GM12878 (cell line): ENCODE measurements at regions not wholly inside any gene's neighbourhood (a gene's known extent, or its start where the extent isn't known, plus 50 kb on each side); places are given as distances from the start of the nearest gene placed in this dataset.

Source experiments
- ATAC-seq: fragments of 200-7000 bp; cut with Tn5 transposase; 3 replicates; pipeline ENCODE4 v1.9.1; 2020; ENCODE audit warnings: mild to moderate bottlenecking, moderate library complexity
- BruUV-seq: library from RNA; stranded (reverse); fragments of 400-500 nt; replicated peaks from 2 replicates; lab custom pipeline; 2021; lab: Mats Ljungman, UMichigan
- CTCF ChIA-PET: fragments of 300-600 bp; sonication (Branson Sonifier 250); formaldehyde crosslinking; extraction: SDS; loops from one replicate; lab custom pipeline; 2021; ENCODE audit warnings: inconsistent platforms; lab: Yijun Ruan, JAX
- POLR2A ChIA-PET: fragments of 350-600 bp; formaldehyde crosslinking; extraction: SDS; loops from one replicate; lab custom pipeline; 2021; ENCODE audit warnings: inconsistent platforms; lab: Charles Lee
- RAD21 ChIA-PET: fragments of 300-600 bp; sonication (Branson Sonifier 250); formaldehyde crosslinking; loops from one replicate; lab custom pipeline; 2023; ENCODE audit warnings: antibody characterized with exemption; ENCODE audit not compliant: unreplicated experiment; lab: Charles Lee
- SMC1A ChIA-PET: fragments of 300-600 bp; sonication (Branson Sonifier 250); formaldehyde crosslinking; loops from one replicate; lab custom pipeline; 2023; ENCODE audit not compliant: unreplicated experiment, uncharacterized antibody; lab: Charles Lee
- DNase-seq: peaks from one replicate; pipeline ENCODE4 v3.0.0-alpha.2; 2011; ENCODE audit warnings: low read depth, low spot score
- FAIRE-seq: peaks from 3 replicates; lab custom pipeline; 2011; peaks lifted over from hg19 to GRCh38; lab: Jason Lieb, UNC
- H2AFZ ChIP-seq: 2 replicates; pipeline ENCODE4 v1.6.0; 2011; ENCODE audit warnings: low read depth, low read length, control low read depth; ENCODE audit not compliant: control insufficient read depth
- H3K27ac ChIP-seq: 2 replicates; pipeline ENCODE4 v1.5.1; 2011; ENCODE audit warnings: control low read depth; ENCODE audit not compliant: control insufficient read depth, insufficient read depth
- H3K27me3 ChIP-seq, 2 experiments: replicated peaks in 1 of 2; 2 replicates each; pipeline versions ENCODE4 v1.6.0 to v1.6.1; 2011; ENCODE audit warnings: low read length in 1 of 2; ENCODE audit not compliant: control insufficient read depth in 2 of 2, insufficient read depth in 2 of 2
- H3K36me3 ChIP-seq, 2 experiments: 2 replicates each; pipeline ENCODE4 v1.5.1; 2011; ENCODE audit warnings: low read length in 1 of 2; ENCODE audit not compliant: control insufficient read depth in 2 of 2, insufficient read depth in 2 of 2
- H3K4me1 ChIP-seq: 2 replicates; pipeline ENCODE4 v1.6.1; 2011; ENCODE audit warnings: mild to moderate bottlenecking, low read length, moderate library complexity, mixed read lengths; ENCODE audit not compliant: control insufficient read depth, insufficient read depth
- H3K4me2 ChIP-seq: 2 replicates; pipeline ENCODE4 v1.6.0; 2011; ENCODE audit warnings: control low read depth; ENCODE audit not compliant: control insufficient read depth, insufficient read depth
- H3K4me3 ChIP-seq: fragments of 200-600 bp; sonication (generic); 2 replicates; pipeline ENCODE4 v1.5.1; 2016
- H3K79me2 ChIP-seq: 2 replicates; pipeline ENCODE4 v1.6.0; 2011; ENCODE audit warnings: low read length; ENCODE audit not compliant: control insufficient read depth, insufficient read depth
- H3K9ac ChIP-seq: 2 replicates; pipeline ENCODE4 v1.8.0; 2011; ENCODE audit warnings: low read length, control low read depth, mixed read lengths; ENCODE audit not compliant: control insufficient read depth, insufficient read depth
- H3K9me3 ChIP-seq: replicated peaks from 3 replicates; pipeline ENCODE4 v1.5.1; 2011; ENCODE audit warnings: mild to moderate bottlenecking, low read length; ENCODE audit not compliant: control insufficient read depth, insufficient read depth
- H4K20me1 ChIP-seq: 2 replicates; pipeline ENCODE4 v1.6.0; 2011; ENCODE audit not compliant: control insufficient read depth, insufficient read depth
- BACH1 ChIP-seq: fragments of 450-650 bp; IDR thresholded peaks from 2 replicates; pipeline ENCODE4 v1.6.1; 2017; ENCODE audit warnings: mild to moderate bottlenecking, borderline replicate concordance
- CREM ChIP-seq: IDR thresholded peaks from 2 replicates; pipeline ENCODE4 v1.6.1; 2014; ENCODE audit warnings: antibody characterized with exemption, low read depth
- GABPA ChIP-seq: IDR thresholded peaks from 2 replicates; pipeline ENCODE4 v1.6.1; 2014; ENCODE audit warnings: antibody characterized with exemption, low read depth, mild to moderate bottlenecking, inconsistent platforms
- HDAC2 ChIP-seq: fragments of 200-600 bp; sonication (generic); IDR thresholded peaks from 2 replicates; pipeline ENCODE4 v1.6.1; 2017
- HDGF ChIP-seq: fragments of 450-650 bp; IDR thresholded peaks from 2 replicates; pipeline ENCODE4 v1.6.1; 2016; ENCODE audit warnings: antibody characterized with exemption
- KDM1A ChIP-seq: fragments of 200-600 bp; sonication (generic); IDR thresholded peaks from 2 replicates; pipeline ENCODE4 v1.6.1; 2016; ENCODE audit warnings: borderline replicate concordance
- MTA3 ChIP-seq: IDR thresholded peaks from 2 replicates; pipeline ENCODE4 v1.6.1; 2012; ENCODE audit warnings: low read length, inconsistent platforms, borderline replicate concordance
- MYB ChIP-seq: fragments of 150-350 bp; IDR thresholded peaks from 2 replicates; pipeline ENCODE4 v1.6.1; 2014; ENCODE audit warnings: mild to moderate bottlenecking, low read depth, low read length, borderline replicate concordance
- NFXL1 ChIP-seq: fragments of 450-650 bp; IDR thresholded peaks from 2 replicates; pipeline ENCODE4 v1.6.1; 2017; ENCODE audit warnings: antibody characterized with exemption, mild to moderate bottlenecking, borderline replicate concordance
- PAX8 ChIP-seq: fragments of 450-650 bp; IDR thresholded peaks from 2 replicates; pipeline ENCODE4 v1.6.1; 2017; ENCODE audit warnings: mild to moderate bottlenecking, moderate library complexity
- RCOR1 ChIP-seq: conservative IDR thresholded peaks from 2 replicates; pipeline ENCODE4 v1.6.1; 2012; ENCODE audit warnings: low read depth, low read length, improper control_type of control experiment
- SIX5 ChIP-seq: IDR thresholded peaks from 2 replicates; pipeline ENCODE4 v1.6.1; 2011; ENCODE audit warnings: mild to moderate bottlenecking, low read depth, low read length, moderate library complexity; ENCODE audit not compliant: severe bottlenecking
- ZNF274 ChIP-seq: IDR thresholded peaks from one replicate; pipeline ENCODE4 v1.8.0; 2011; ENCODE audit not compliant: insufficient read length, insufficient read depth
- ZNF384 ChIP-seq: IDR thresholded peaks from 2 replicates; pipeline ENCODE4 v1.6.1; 2012; ENCODE audit warnings: low read depth, mild to moderate bottlenecking, low read length, improper control_type of control experiment, borderline replicate concordance
- WGBS: methylation state at CpG from one replicate; pipeline ENCODE4 v1.1.6; 2016; ENCODE audit warnings: low lambda C conversion rate; ENCODE audit not compliant: insufficient replicate concordance, insufficient coverage; ENCODE audit errors: missing lambda C conversion rate; 5-methylcytosine and 5-hydroxymethylcytosine counted together
- in situ Hi-C: fragments of 300-500 bp; cut with MboI; formaldehyde crosslinking; loops from 9 replicates; pipeline ENCODE4 v1.14.3; 2018; ENCODE audit warnings: mixed read lengths
- intact Hi-C: fragments of 100-400 bp; cut with micrococcal nuclease; formaldehyde crosslinking; loops from one replicate; pipeline ENCODE4 v1.14.2; 2022; ENCODE audit not compliant: unreplicated experiment
- TF ChIP-seq, protein P1 (sequence below): fragments of 450-650 bp; formaldehyde crosslinking; IDR thresholded peaks from 2 replicates; pipeline ENCODE4 v1.5.0; 2022; ENCODE audit warnings: mild to moderate bottlenecking, missing genetic modification characterization
- TF ChIP-seq, protein P2 (sequence below): fragments of 150-350 bp; IDR thresholded peaks from 2 replicates; pipeline ENCODE4 v1.6.1; 2014; ENCODE audit warnings: mild to moderate bottlenecking, low read depth, low read length
- TF ChIP-seq, protein P3 (sequence below): IDR thresholded peaks from 2 replicates; pipeline ENCODE4 v1.6.1; 2011; ENCODE audit warnings: low read depth, low read length, improper control_type of control experiment, borderline replicate concordance

- Histone ChIP-seq H3K79me2 (no peaks in the 10 kb centered on the region), H2AFZ (no peak overlapping the region), H3K4me1 (peaks cover 17% of the 10 kb centered on the region), H3K4me2 (no peak overlapping the region), H3K36me3 (no peaks in the 10 kb centered on the region), H4K20me1 (no peaks in the 10 kb centered on the region), H3K9me3 (no peaks in the 10 kb centered on the region), H3K27ac (no peak overlapping the region)
- 82% methylated on average over 3 of the region's 3 CpGs for WGBS
- ChIA-PET RAD21 (interaction anchor here (1.4 to 4.4 kb wide), 4 partner anchors 17 to 59 kb away, joined by 3 to 39 read pairs (median 4); no protein-coding TSS in a partner anchor), SMC1A (interaction anchor here (1.0 to 3.2 kb wide), 5 partner anchors 19 to 116 kb away, joined by 3 to 37 read pairs (median 8); no protein-coding TSS in a partner anchor), CTCF (interaction anchor here (1.8 to 2.0 kb wide), 2 partner anchors 8 to 45 kb away, joined by 6 to 7 read pairs; no protein-coding TSS in a partner anchor), POLR2A (no interaction called here)
- DNase-seq (no peak), FAIRE-seq (no peak)
- in situ Hi-C loops, result no loop called here
- TF ChIP-seq ZNF384 (no peak), NFXL1 (no peak), GABPA (no peak), ZNF274 (no peak), SIX5 (no peak), PAX8 (no peak), MYB (no peak), HDGF (no peak), RCOR1 (no peak), CREM (no peak), KDM1A (no peak), MTA3 (no peak), BACH1 (no peak), HDAC2 (no peak)
- TF ChIP-seq, protein P1, sequence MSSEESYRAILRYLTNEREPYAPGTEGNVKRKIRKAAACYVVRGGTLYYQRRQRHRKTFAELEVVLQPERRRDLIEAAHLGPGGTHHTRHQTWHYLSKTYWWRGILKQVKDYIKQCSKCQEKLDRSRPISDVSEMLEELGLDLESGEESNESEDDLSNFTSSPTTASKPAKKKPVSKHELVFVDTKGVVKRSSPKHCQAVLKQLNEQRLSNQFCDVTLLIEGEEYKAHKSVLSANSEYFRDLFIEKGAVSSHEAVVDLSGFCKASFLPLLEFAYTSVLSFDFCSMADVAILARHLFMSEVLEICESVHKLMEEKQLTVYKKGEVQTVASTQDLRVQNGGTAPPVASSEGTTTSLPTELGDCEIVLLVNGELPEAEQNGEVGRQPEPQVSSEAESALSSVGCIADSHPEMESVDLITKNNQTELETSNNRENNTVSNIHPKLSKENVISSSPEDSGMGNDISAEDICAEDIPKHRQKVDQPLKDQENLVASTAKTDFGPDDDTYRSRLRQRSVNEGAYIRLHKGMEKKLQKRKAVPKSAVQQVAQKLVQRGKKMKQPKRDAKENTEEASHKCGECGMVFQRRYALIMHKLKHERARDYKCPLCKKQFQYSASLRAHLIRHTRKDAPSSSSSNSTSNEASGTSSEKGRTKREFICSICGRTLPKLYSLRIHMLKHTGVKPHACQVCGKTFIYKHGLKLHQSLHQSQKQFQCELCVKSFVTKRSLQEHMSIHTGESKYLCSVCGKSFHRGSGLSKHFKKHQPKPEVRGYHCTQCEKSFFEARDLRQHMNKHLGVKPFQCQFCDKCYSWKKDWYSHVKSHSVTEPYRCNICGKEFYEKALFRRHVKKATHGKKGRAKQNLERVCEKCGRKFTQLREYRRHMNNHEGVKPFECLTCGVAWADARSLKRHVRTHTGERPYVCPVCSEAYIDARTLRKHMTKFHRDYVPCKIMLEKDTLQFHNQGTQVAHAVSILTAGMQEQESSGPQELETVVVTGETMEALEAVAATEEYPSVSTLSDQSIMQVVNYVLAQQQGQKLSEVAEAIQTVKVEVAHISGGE (CRISPR knock-in tag), result no peak
- TF ChIP-seq, protein P2, sequence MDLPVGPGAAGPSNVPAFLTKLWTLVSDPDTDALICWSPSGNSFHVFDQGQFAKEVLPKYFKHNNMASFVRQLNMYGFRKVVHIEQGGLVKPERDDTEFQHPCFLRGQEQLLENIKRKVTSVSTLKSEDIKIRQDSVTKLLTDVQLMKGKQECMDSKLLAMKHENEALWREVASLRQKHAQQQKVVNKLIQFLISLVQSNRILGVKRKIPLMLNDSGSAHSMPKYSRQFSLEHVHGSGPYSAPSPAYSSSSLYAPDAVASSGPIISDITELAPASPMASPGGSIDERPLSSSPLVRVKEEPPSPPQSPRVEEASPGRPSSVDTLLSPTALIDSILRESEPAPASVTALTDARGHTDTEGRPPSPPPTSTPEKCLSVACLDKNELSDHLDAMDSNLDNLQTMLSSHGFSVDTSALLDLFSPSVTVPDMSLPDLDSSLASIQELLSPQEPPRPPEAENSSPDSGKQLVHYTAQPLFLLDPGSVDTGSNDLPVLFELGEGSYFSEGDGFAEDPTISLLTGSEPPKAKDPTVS, result no peak
- TF ChIP-seq, protein P3, sequence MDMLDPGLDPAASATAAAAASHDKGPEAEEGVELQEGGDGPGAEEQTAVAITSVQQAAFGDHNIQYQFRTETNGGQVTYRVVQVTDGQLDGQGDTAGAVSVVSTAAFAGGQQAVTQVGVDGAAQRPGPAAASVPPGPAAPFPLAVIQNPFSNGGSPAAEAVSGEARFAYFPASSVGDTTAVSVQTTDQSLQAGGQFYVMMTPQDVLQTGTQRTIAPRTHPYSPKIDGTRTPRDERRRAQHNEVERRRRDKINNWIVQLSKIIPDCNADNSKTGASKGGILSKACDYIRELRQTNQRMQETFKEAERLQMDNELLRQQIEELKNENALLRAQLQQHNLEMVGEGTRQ, result no peak
- TF ChIP-seq, all 136 proteins: peak for 0
- ATAC-seq, result no peak
- H3K9ac ChIP-seq, result no peak overlapping the region
- H3K27me3 ChIP-seq, result no peaks in the 10 kb centered on the region
- no TSS peak for BruUV-seq
- intact Hi-C loops, result no loop called here
- H3K4me3 ChIP-seq, result no peak overlapping the region
These were observed 124.3 kb upstream of the SPRED1 start for GRCh38 chr15:38128341-38128781.
